H9 (cell line): ENCODE measurements at regions not wholly inside any gene's neighbourhood (a gene's known extent, or its start where the extent isn't known, plus 50 kb on each side); places are given as distances from the start of the nearest gene placed in this dataset.
A peak's percentile ranks its signal among the peaks of the same experiment; 100 is the strongest.

Experiments
- DNase-seq: peaks from one replicate; pipeline ENCODE4 v3.0.0-alpha.2; 2017
- H2AFZ ChIP-seq: one replicate; pipeline ENCODE4 v1.6.1; 2013; ENCODE audit warnings: mild to moderate bottlenecking, low read length, control low read depth, moderate library complexity
- H2AK5ac ChIP-seq: 2 replicates; pipeline ENCODE4 v1.6.1; 2013; ENCODE audit warnings: low read length, control low read depth, mixed read lengths; ENCODE audit not compliant: insufficient read length
- H2BK120ac ChIP-seq: one replicate; pipeline ENCODE4 v1.6.1; 2013; ENCODE audit warnings: low read depth, mild to moderate bottlenecking, low read length, control low read depth, inconsistent platforms; ENCODE audit not compliant: poor library complexity, severe bottlenecking
- H2BK12ac ChIP-seq: 2 replicates; pipeline ENCODE4 v1.6.1; 2013; ENCODE audit warnings: low read length, control low read depth, mixed read lengths, low read depth; ENCODE audit not compliant: insufficient read length
- H2BK15ac ChIP-seq: 2 replicates; pipeline ENCODE4 v1.6.1; 2013; ENCODE audit warnings: low read depth, low read length, control low read depth
- H2BK20ac ChIP-seq: one replicate; pipeline ENCODE4 v1.6.1; 2013; ENCODE audit warnings: low read depth, mild to moderate bottlenecking, low read length, control low read depth, inconsistent platforms; ENCODE audit not compliant: poor library complexity, severe bottlenecking
- H2BK5ac ChIP-seq: 2 replicates; pipeline ENCODE4 v1.6.1; 2013; ENCODE audit warnings: low read length, control low read depth, mixed read lengths; ENCODE audit not compliant: insufficient read length
- H3K14ac ChIP-seq: 2 replicates; pipeline ENCODE4 v1.6.1; 2013; ENCODE audit warnings: low read length, control low read depth; ENCODE audit not compliant: insufficient read depth
- H3K18ac ChIP-seq: 2 replicates; pipeline ENCODE4 v1.6.1; 2013; ENCODE audit warnings: low read depth, mild to moderate bottlenecking, mixed read lengths, low read length, control low read depth; ENCODE audit not compliant: insufficient read length
- H3K23ac ChIP-seq: 2 replicates; pipeline ENCODE4 v1.6.1; 2013; ENCODE audit warnings: low read length, control low read depth, mixed read lengths, low read depth; ENCODE audit not compliant: insufficient read length
- H3K23me2 ChIP-seq: 2 replicates; pipeline ENCODE4 v1.6.1; 2013; ENCODE audit warnings: low read depth, mild to moderate bottlenecking, mixed read lengths, low read length, control low read depth; ENCODE audit not compliant: insufficient read length, poor library complexity, severe bottlenecking
- H3K27ac ChIP-seq: 2 replicates; pipeline ENCODE4 v1.5.1; 2013; ENCODE audit warnings: low read length, control low read depth, mixed read lengths, low read depth; ENCODE audit not compliant: insufficient read length
- H3K27me3 ChIP-seq: 2 replicates; pipeline ENCODE4 v1.6.1; 2013; ENCODE audit warnings: low read length, control low read depth, inconsistent platforms; ENCODE audit not compliant: insufficient read depth
- H3K4ac ChIP-seq: 2 replicates; pipeline ENCODE4 v1.6.1; 2013; ENCODE audit warnings: low read depth, mild to moderate bottlenecking, control low read depth, inconsistent platforms, low read length, moderate library complexity
- H3K4me1 ChIP-seq: 2 replicates; pipeline ENCODE4 v1.6.1; 2013; ENCODE audit warnings: low read length, control low read depth, inconsistent platforms; ENCODE audit not compliant: insufficient read depth
- H3K4me2 ChIP-seq: 2 replicates; pipeline ENCODE4 v1.6.1; 2013; ENCODE audit warnings: low read length, control low read depth, mixed read lengths; ENCODE audit not compliant: insufficient read length, insufficient read depth
- H3K56ac ChIP-seq: 2 replicates; pipeline ENCODE4 v1.6.1; 2013; ENCODE audit warnings: low read depth, mild to moderate bottlenecking, mixed read lengths, low read length, control low read depth; ENCODE audit not compliant: insufficient read length
- H3K79me1 ChIP-seq: 2 replicates; pipeline ENCODE4 v1.6.1; 2013; ENCODE audit warnings: low read depth, mild to moderate bottlenecking, moderate library complexity, low read length, control low read depth, inconsistent platforms; ENCODE audit not compliant: insufficient read depth, poor library complexity, severe bottlenecking
- H3K79me2 ChIP-seq: 2 replicates; pipeline ENCODE4 v1.6.1; 2013; ENCODE audit warnings: low read length, control low read depth, inconsistent platforms; ENCODE audit not compliant: insufficient read depth
- H3K9ac ChIP-seq: 2 replicates; pipeline ENCODE4 v1.6.1; 2013; ENCODE audit warnings: low read length, control low read depth, mixed read lengths; ENCODE audit not compliant: insufficient read length; ENCODE audit errors: extremely low read depth
- H3K9me3 ChIP-seq: one replicate; pipeline ENCODE4 v1.6.1; 2013; ENCODE audit warnings: low read depth, low read length, inconsistent platforms; ENCODE audit not compliant: control insufficient read depth
- H3T11ph ChIP-seq: one replicate; pipeline ENCODE4 v1.6.1; 2013; ENCODE audit warnings: mild to moderate bottlenecking, low read length, control low read depth, inconsistent platforms
- H4K20me1 ChIP-seq: one replicate; pipeline ENCODE4 v1.6.1; 2013; ENCODE audit not compliant: control insufficient read depth, insufficient read length, insufficient read depth
- H4K5ac ChIP-seq: 2 replicates; pipeline ENCODE4 v1.6.1; 2013; ENCODE audit warnings: low read depth, mild to moderate bottlenecking, mixed read lengths, low read length, control low read depth; ENCODE audit not compliant: insufficient read length
- H4K8ac ChIP-seq: replicated peaks from 2 replicates; pipeline ENCODE4 v1.6.1; 2013; ENCODE audit warnings: low read length, control low read depth, mixed read lengths, low read depth; ENCODE audit not compliant: insufficient read length
- H4K91ac ChIP-seq: 2 replicates; pipeline ENCODE4 v1.6.1; 2013; ENCODE audit warnings: low read depth, mild to moderate bottlenecking, moderate library complexity, mixed read lengths, low read length, control low read depth; ENCODE audit not compliant: insufficient read length
- H3K27ac Mint-ChIP-seq, 3 experiments: 2 replicates in 2 of 3; 3 replicates in 1 of 3; pipeline ENCODE4 v1.8.0; 2020 to 2021; ENCODE audit warnings: mixed read lengths in 3 of 3, mild to moderate bottlenecking in 1 of 3, moderate library complexity in 1 of 3
- H3K27me3 Mint-ChIP-seq: 2 replicates; pipeline ENCODE4 v1.8.0; 2021; ENCODE audit warnings: low read depth, mild to moderate bottlenecking, moderate library complexity, mixed read lengths
- H3K36me3 Mint-ChIP-seq, 3 experiments: 2 replicates in 2 of 3; 3 replicates in 1 of 3; pipeline ENCODE4 v1.8.0; 2020 to 2021; ENCODE audit warnings: low read depth in 3 of 3, mixed read lengths in 3 of 3; ENCODE audit not compliant: insufficient read depth in 1 of 3
- H3K4me1 Mint-ChIP-seq, 2 experiments: 2 replicates each; pipeline ENCODE4 v1.8.0; 2020; ENCODE audit warnings: mixed read lengths in 2 of 2
- H3K4me3 Mint-ChIP-seq, 2 experiments: 2 replicates in 1 of 2; 3 replicates in 1 of 2; pipeline ENCODE4 v1.8.0; 2020 to 2021; ENCODE audit warnings: mild to moderate bottlenecking in 2 of 2, mixed read lengths in 2 of 2, moderate library complexity in 1 of 2
- H3K9me3 Mint-ChIP-seq, 2 experiments: 2 replicates in 1 of 2; 3 replicates in 1 of 2; pipeline ENCODE4 v1.8.0; 2020; ENCODE audit warnings: mild to moderate bottlenecking in 2 of 2, mixed read lengths in 2 of 2, moderate library complexity in 1 of 2
- CTCF ChIP-seq: fragments of 200-600 bp; sonication (generic); conservative IDR thresholded peaks from 3 replicates; pipeline ENCODE4 v1.8.0; 2021; ENCODE audit warnings: antibody characterized with exemption, mild to moderate bottlenecking
- WGBS: extraction: QIAGEN DNeasy Blood & Tissue Kit; methylation state at CpG from one replicate; pipeline ENCODE4 v1.1.7; 2013; ENCODE audit warnings: missing lambda C conversion rate, low lambda C conversion rate, mixed read lengths; ENCODE audit not compliant: insufficient read length; ENCODE audit errors: extremely low coverage; 5-methylcytosine and 5-hydroxymethylcytosine counted together

- no peak overlapping the region for H3K9ac ChIP-seq
- peak; percentile 57 for DNase-seq
- H2AFZ ChIP-seq = no peak overlapping the region
- H3T11ph ChIP-seq = no peak overlapping the region
- no peak overlapping the region for H3K56ac ChIP-seq
- H3K36me3 Mint-ChIP-seq = no peaks in the 10 kb centered on the region; a peak in 1 of 7 replicates
- no peak overlapping the region for H3K23ac ChIP-seq
- peaks cover 3% of the 10 kb centered on the region; the same call in 1 of the 2 replicates for H3K4me1 ChIP-seq
- no peaks in the 10 kb centered on the region for H3K79me2 ChIP-seq
- H3K9me3 Mint-ChIP-seq = no peaks in the 10 kb centered on the region
- H2AK5ac ChIP-seq = no peak overlapping the region
- H3K79me1 ChIP-seq = no peaks in the 10 kb centered on the region
- no CpG with 5 or more reads among the region's 7 CpGs for WGBS
- no peak overlapping the region for H4K8ac ChIP-seq
- no peak overlapping the region for H2BK120ac ChIP-seq
- H3K4me1 Mint-ChIP-seq = peaks cover 16 to 33% of the 10 kb centered on the region in 2 experiments
- no peak overlapping the region; a peak in 1 of 7 replicates for H3K27ac Mint-ChIP-seq
- H3K4ac ChIP-seq = no peak overlapping the region
- no peak overlapping the region for H3K14ac ChIP-seq
- H2BK12ac ChIP-seq = no peak overlapping the region
- H3K9me3 ChIP-seq = no peaks in the 10 kb centered on the region
- H3K27me3 Mint-ChIP-seq = no peaks in the 10 kb centered on the region
- no peak overlapping the region for H2BK5ac ChIP-seq
- H3K23me2 ChIP-seq = no peaks in the 10 kb centered on the region
- H2BK20ac ChIP-seq = no peak overlapping the region
- no peak overlapping the region for H2BK15ac ChIP-seq
- no peak overlapping the region for H3K4me3 Mint-ChIP-seq
- no peak overlapping the region for H3K27ac ChIP-seq
- no peaks in the 10 kb centered on the region for H3K27me3 ChIP-seq
- no peaks in the 10 kb centered on the region for H4K20me1 ChIP-seq
- no peak overlapping the region for H3K18ac ChIP-seq
- H4K5ac ChIP-seq = no peak overlapping the region
- no peak overlapping the region for H4K91ac ChIP-seq
- peak; percentile 91 for TF ChIP-seq CTCF
- H3K4me2 ChIP-seq = no peak overlapping the region
Observed at GRCh38 chr1:58155418-58156123, 391.0 kb downstream of the OMA1 start.
